NCI-H526 treated with DMSO at 0.1 percent for 48 hours (cell line): ENCODE measurements at regions not wholly inside any gene's neighbourhood (a gene's known extent, or its start where the extent isn't known, plus 50 kb on each side); places are given as distances from the start of the nearest gene placed in this dataset.
A peak's percentile ranks its signal among the peaks of the same experiment; 100 is the strongest.
"Not testable (repeated sequence)": the region's sequence is repeated elsewhere in the genome, so short reads cannot be mapped to it uniquely, and the experiment has no call there.

ENCODE experiments used
- DNase-seq: peaks from one replicate; lab custom pipeline; 2025; lab: John Stamatoyannopoulos, UW

GRCh38 chr4:33072298-33073089 lies 2352.3 kb downstream of the PCDH7 start:
- DNase-seq: no peak

- DNase-seq: no peak
Measured at GRCh38 chr4:33073811-33074210, 2353.6 kb downstream of the PCDH7 start.

DNA sequence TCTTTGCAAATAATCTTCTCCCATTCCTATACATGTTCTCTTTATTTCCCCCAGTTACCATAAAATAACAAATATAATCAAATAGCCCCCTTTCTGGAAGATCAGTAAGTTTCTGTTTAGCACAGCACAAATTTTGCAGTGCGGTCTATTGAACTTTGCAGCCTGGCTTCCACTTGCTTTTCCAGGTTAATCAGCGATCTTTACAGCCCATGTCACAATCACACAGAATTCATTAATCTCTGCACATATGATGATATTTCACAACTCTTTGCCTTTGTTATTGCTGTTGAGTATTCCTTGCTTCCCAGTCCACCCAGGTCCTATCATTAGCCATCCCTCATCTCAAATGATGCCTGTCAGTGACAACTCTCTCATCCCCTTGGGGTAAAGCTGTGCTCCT lies 2358.0 kb downstream of the PCDH7 start:
- DNase-seq: no peak

DNA sequence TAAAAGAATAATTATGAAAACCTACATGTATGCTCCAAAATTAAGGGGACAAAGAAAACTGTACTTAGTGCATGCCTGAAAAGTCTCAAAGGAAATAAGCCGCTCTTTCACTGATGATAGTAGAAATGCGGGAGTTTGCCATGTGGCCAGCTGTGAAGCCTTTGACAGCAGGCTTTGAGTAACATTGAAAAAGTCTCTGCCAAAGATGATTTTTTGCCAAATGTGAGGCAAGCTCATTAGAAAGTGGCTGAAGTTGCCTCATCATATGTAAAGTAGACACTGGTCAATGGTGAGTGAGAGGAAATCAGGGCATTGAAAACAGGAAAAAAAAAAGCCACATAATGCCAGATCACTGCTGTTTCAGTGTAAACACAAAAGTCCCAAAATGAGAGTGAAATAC lies 2360.1 kb downstream of the PCDH7 start:
- no peak for DNase-seq

DNA sequence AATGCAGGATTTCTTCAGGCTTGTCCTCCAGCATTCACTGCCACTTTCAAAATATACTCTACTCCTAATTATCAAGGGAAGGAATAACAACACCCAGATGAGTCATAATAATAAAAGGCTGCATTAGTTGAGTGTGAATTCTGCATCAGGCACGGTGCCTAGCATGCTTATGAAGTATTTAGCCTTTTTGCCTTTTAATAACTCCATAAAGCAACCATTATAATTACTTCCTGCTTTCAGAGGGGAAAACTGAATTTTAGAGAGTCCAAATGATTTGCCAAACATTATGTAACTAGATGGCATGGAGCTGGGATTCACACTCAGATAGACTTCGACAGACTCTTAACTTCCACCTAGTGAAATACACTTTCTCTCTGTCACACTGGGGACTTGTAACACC lies 2365.5 kb downstream of the PCDH7 start:
- no peak for DNase-seq

DNA sequence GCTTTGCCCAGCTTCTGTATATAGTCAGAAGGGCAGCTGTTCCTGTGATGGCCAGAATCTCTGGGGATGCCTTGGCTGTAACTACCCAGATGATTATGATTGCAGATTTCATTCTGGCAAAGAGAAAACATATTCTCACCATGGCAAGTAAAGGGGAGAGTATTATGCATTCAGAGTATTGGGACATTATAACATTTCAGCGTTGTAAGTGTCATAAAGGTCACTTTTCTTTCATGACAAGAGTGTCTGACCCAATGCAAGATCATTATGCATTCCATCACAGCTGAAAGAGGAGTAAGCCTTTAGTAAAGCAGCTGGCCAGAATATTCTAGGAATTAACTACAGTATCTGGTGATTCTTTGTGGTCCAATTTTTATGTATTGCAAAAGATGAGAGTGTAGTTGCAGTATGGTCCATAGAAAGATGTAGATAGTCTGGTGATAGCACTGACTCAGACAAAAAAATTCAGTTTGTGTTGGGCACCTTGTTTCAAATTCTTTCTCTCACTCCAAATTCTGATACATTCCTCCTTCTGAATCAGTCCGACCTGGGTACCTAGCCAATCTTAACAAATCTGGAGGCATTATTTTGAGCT lies 2366.3 kb downstream of the PCDH7 start:
- DNase-seq: no peak

DNA sequence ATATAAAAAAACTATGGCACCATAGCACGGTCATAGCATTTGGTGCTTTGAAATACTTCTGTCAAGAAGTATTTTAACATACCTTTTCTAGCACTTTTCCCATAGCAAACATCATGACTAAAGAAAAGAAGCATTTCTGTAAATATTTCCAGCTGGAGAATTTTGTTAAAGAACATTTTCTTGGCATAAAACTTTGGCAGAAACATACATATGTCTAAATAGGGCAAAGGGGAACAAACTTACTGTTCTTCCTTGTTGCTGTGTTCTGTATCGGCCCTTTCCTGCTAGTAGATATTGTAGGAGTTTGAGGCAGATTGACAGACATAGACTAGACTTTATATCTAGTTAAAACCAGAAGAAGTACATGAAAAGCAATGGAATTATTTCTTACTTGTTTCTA lies 2368.5 kb downstream of the PCDH7 start:
- DNase-seq: no peak

DNA sequence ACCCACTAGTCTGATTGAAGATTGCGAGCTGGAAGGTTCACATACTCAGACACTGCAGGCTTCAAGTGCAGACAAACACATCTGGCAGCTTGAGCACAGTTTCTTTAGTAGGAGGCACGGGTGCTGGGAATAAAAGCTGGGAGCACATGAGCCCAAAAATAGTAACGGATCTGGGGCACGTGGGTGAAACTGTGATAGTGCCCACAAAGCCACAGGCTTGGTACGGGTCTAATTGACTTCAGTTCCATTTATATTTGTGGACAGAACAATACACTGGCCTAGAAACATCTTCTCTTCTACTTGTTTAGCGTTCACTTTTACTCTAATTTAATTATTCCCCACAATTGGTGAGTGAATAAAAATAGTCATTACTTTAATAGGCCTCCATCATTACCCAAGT lies 2370.7 kb downstream of the PCDH7 start:
- DNase-seq: no peak

DNA sequence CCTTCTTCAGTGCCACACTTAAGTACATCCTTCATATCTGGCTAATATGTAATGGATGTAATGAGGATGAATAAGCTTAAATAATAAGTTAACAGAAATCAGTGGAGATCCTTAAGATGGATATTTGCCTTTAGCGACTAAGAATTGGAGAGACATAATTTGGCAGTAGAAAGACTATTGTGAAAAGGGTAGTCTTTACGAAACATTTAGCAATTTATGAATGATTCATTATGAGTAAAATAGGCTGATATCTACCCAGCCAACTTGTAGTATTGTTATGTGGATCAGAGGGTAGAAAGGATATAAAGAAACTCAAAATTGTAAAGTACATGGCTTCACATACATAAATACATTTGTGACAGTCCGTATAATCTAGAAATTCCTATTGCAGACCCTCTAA lies 2371.8 kb downstream of the PCDH7 start:
- no peak for DNase-seq

- peak; percentile 3 for DNase-seq
Measured at GRCh38 chr4:33104273-33104672, 2384.1 kb downstream of the PCDH7 start.

- no peak for DNase-seq
Measured at GRCh38 chr4:33107814-33108213, 2387.6 kb downstream of the PCDH7 start.

DNA sequence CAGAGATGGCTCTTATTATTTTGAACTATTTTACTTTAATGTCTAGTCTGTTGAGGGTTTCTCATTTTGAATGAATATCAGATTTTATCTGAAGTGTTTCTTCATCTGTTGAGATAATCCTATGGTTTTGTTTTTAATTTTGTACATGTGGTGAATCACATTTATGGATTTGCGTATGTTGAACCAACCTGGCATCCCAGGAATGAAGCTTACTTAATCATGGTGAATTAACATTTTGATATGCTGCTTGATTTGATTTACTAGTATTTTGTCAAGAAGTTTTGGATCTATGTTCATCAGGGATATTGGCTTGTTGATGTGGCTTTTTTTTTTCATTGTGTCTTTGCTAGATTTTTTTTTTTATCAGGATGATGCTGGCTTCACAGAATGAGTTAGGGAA lies 2390.9 kb downstream of the PCDH7 start:
- no peak for DNase-seq

DNA sequence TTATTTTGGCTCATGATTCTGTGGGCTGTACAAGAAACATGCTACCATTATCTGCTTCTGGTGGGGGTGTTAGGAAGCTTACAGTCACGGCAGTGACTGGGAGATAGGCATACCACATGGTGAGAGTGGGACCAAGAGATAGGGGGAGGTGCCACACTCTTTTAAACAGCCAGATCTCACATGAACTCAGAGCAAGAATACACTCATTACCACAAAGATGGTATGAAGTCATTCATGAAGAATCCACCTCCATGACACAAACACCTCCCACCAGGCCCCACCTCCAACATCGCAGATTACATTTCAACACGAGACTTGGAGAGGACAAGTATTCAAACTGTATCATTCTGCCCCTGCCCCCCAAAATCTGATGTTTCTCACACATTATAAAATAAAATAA lies 2396.7 kb downstream of the PCDH7 start:
- no peak for DNase-seq

- no peak for DNase-seq
Measured at GRCh38 chr4:33126002-33126401, 2405.8 kb downstream of the PCDH7 start.

GRCh38 chr4:33130662-33131061 lies 2410.5 kb downstream of the PCDH7 start:
- DNase-seq: not testable (repeated sequence)

GRCh38 chr4:33133723-33134122 lies 2413.6 kb downstream of the PCDH7 start:
- DNase-seq: no peak

DNA sequence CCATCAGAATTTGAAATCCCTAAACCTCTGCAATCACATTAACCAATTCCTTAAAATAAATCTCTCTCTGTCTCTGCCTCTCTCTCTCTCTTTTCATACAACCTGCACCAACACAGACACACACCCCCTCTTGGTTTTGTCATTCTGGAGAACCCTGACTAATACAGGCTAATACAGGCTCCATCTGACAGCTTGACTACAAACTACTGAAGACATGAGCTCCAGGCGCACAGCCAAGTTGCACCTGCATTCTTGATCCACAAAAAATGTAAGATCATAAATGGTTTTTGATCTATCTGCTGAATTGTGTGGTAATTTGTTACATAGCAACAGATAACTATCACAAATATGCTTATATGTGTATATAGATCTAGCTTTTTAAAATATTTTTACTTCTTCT lies 2414.2 kb downstream of the PCDH7 start:
- no peak for DNase-seq

- DNase-seq: no peak
Measured at GRCh38 chr4:33149658-33150524, 2429.7 kb downstream of the PCDH7 start.

DNA sequence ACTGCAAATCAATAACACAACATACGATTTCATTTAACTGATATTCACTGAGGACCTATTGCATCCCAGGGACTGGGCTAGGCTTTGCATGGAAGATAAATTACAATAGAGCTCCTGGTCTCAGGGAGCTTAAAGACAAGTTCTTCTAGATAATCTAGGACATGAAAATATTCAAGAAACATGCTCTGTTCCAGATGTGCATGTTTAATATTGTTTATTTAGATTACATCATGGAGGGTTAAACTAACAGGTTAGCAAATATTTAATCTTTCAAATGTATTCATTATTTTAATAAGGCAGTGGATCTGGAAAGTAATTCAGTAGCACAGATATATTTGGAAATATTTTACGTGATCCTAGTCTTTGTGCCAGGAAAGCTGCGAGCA lies 2430.3 kb downstream of the PCDH7 start:
- no peak for DNase-seq

DNA sequence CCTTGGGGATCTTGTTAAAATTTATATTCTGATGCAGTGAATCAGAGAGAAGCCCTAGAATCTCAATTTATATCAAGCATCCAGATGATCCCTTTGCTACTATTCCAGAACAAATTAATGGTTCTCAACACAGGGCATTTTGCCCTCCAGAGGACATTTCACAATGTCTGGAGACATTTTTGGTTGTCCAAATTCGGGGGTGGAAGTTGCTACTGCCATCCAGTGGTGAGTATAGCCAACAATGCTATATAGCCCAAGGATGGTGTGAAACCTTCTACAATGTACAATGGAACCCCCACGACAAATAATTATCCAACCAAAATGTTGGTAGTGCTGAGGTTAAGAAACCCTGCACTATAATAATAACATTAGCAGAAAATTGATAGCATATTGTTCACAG lies 2440.0 kb downstream of the PCDH7 start:
- no peak for DNase-seq

- DNase-seq: no peak
Measured at GRCh38 chr4:33161202-33161601, 2441.0 kb downstream of the PCDH7 start.

GRCh38 chr4:33162122-33162521 lies 2442.0 kb downstream of the PCDH7 start:
- DNase-seq: no peak
